HG03520 (cell line): ENCODE measurements at regions not wholly inside any gene's neighbourhood (a gene's known extent, or its start where the extent isn't known, plus 50 kb on each side); places are given as distances from the start of the nearest gene placed in this dataset.
"Not testable (repeated sequence)": the region's sequence is repeated elsewhere in the genome, so short reads cannot be mapped to it uniquely, and the experiment has no call there.

Experiments
- ATAC-seq: cut with Tn5 transposase; IDR thresholded peaks from one replicate; pipeline ENCODE4 v1.9.1; 2021; ENCODE audit warnings: mild to moderate bottlenecking, moderate library complexity; ENCODE audit not compliant: unreplicated experiment

GRCh38 chr3:145459681-145460080 lies 701.3 kb downstream of the PLOD2 start:
- not testable (repeated sequence) for ATAC-seq

DNA sequence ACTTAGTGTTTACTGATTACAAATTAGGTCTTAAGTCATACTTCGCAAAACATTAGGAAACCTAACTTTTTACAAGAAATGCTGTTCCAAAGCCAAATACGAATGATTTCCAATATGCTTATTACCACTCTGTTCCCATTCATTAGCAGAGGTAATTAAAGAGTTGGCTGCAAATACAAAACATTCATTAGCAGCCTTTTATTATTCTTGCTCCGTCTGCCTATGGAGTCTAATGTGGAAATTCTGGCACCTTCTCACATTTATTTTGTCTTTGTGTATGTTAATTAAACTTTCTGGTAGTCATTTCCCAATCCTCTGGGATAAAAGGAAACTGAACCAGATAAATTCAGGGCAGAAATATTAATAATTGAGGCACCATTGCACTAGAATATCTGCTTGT lies 689.0 kb downstream of the PLOD2 start:
- ATAC-seq: no peak

DNA sequence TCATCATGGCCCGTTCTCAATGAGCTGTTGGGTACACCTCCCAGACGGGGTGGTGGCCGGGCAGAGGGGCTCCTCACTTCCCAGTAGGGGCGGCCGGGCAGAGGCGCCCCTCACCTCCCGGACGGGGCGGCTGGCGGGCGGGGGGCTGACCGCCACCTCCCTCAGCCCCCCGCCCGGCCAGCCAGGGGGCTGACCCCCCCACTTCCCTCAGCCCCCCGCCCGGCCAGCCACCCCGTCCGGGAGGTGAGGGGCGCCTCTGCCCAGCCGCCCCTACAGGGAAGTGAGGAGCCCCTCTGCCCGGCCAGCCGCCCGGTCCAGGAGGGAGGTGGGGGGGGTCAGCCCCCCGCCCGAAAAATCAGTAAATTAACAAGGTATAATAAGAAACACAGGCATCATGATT lies 678.2 kb downstream of the PLOD2 start:
- ATAC-seq: not testable (repeated sequence)

GRCh38 chr3:145483992-145484391 lies 677.0 kb downstream of the PLOD2 start:
- no peak for ATAC-seq

DNA sequence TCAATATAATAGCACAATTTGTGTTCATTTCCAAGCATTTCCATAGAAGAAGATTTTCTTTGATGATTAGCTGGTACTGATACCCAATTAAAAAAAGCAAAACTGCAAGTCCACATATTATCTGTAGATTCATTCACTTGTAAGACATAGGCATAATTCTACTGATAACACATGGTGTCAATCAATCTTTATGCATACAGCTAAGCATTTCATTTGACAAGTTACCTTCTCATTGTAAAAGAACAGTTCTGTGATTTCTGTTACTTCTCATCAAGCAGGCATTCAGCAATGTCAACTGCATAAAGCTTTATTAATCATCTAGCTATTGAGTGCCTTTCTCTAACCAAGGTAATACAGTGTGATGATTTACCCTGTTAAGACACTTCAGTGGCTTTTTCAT lies 672.0 kb downstream of the PLOD2 start:
- ATAC-seq: no peak

- ATAC-seq: no peak
Observed at GRCh38 chr3:145490088-145491048, 670.6 kb downstream of the PLOD2 start.

DNA sequence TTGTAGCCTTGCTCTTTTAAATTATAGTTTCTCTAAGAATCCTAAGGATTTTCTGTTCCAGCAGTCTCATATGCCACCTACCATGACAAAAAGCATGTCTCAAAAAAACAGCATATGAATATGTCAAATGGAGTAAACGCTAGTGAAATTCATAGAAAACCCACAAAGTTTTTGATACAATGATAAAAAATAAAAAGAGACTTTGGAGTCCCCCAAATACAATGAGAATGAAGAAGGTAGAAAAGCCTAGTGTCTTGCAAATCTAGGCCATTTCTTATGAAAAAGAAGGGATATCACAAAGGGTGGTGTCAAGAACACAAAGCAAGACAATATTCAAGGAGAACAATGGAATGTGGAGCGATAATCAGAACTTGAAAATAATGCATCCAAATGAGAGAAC lies 668.5 kb downstream of the PLOD2 start:
- no peak for ATAC-seq

GRCh38 chr3:145517416-145517815 lies 643.6 kb downstream of the PLOD2 start:
- not testable (repeated sequence) for ATAC-seq

DNA sequence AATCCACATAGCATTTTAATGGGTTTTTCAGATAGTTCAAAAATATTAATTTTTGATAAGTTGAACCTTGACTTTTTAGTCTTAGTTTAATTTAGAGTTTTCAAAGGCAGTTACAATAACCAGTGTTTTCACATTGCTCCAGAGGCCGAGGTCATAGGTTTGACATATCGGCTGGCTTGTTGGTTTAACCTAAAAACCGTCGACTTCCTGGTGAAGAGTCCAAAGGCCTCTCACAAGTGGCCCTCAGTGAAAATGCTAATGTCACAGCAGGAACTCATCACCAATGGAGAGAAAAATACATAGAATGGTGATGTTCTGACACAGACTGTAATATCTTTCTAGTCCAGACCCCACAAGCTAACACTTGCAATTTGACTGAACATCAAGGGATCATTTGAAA lies 642.3 kb downstream of the PLOD2 start:
- no peak for ATAC-seq

GRCh38 chr3:145519398-145520047 lies 641.5 kb downstream of the PLOD2 start:
- ATAC-seq: no peak

GRCh38 chr3:145522179-145522578 lies 638.8 kb downstream of the PLOD2 start:
- no peak for ATAC-seq

DNA sequence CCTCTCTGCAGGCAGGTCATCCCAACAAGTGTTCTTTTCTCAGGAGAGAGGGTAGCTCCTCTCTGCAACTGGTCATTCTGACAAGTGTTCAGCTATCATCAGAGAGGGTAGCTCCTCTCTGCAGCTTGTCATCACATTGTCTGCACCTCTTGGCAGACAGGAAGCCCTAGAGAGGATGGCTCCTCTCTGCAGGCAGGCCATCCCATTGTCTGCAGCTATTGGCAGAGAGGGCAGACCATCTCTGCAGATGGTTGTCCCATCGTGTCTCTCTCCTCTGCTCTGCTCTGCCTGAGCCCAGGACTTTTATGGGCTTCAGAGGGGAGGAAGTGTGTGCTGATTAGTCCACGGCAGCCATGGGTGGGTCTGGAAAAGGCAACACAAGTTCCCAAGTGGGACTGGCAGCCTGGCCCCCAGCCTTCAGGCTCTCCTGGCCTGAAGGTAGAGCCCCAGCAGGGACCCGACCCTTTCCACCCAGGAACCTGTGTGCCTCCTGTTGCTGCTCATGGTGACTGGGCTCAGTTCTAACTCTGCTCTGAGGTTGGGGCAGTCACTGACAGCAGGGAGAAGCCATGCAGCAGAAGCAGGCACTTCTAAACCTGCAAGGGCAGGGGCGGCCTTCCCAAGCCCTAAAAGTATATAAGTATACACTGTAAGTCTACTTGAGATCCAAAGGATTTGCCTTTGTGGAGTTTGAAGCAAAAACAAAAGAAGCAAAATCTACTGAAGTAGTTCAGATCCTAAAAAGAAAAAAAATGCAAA lies 637.9 kb downstream of the PLOD2 start:
- ATAC-seq: no peak

- ATAC-seq: no peak
Observed at GRCh38 chr3:145531548-145531947, 629.4 kb downstream of the PLOD2 start.

DNA sequence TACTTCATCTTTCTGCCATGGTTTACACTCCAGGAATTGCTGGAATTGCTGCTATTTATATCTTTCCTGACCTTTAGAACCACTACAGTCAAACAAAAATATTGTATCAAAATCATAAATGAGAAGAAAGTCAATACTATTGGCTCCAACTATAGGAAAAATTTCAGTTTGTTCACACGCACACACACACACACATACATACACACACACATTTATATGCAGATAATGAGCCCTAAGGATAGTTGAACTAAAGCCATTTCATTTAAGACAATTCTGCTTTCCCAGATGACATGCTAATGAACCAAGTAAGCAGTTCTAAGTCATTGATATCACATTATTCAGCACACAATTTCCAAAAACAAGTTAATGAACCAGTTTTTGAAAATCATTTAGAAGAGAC lies 627.3 kb downstream of the PLOD2 start:
- ATAC-seq: no peak

DNA sequence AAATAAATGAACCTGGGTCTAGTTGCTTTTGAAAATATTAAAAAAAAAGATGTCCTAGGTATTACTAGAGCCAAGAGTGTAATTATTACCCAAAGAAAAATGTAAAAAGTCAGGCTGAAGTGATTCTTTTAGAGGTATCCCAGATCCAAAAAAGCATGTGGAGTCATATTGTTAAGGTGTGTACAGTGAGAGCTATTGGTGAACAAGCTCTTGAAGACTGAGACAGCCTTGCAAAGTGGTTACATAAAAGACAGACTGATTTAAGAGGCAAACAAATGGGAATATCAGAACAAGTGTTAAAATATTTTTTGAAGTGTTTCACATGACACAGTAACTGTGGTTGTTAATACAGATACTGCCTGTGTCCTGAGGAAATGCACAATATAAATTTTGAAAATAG lies 624.5 kb downstream of the PLOD2 start:
- no peak for ATAC-seq

GRCh38 chr3:145550522-145550921 lies 610.5 kb downstream of the PLOD2 start:
- ATAC-seq: no peak

DNA sequence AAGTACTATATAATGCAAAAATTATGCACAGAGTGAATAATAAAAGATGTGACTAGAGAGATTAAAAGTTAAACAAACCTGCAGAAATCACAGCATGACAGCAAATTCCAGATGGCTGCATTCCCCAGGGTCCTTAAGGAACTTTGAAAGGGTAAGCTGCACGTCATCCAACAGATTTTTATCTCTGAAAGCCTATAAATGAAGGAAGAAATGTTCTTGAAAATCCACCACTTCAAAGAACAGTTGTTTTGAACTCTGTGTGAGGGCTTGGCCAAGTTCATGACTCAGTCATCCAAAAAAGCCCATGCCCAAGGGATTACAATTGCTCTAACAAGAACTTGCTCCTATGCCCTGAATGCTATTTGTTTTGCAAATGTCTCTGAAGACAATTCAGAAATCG lies 603.6 kb downstream of the PLOD2 start:
- ATAC-seq: no peak

GRCh38 chr3:145578471-145578870 lies 582.5 kb downstream of the PLOD2 start:
- no peak for ATAC-seq

DNA sequence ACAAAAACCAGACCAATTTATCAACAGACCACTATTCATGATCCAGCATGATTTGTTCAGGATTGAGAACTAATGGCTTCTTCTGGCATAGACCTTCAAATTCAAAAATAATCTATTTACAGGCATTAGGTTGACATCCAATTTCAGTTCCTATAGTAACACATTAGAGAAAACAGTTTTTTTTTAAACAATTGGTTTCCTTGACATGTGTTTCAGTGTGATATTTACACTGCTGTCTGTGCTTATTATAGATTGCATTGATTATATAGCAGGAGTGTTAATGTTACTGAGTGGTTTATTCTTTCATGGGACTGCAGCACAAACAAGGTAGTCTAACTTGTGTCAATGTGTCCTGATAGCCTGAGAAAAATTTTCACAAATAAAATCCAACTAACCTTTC lies 579.3 kb downstream of the PLOD2 start:
- no peak for ATAC-seq

DNA sequence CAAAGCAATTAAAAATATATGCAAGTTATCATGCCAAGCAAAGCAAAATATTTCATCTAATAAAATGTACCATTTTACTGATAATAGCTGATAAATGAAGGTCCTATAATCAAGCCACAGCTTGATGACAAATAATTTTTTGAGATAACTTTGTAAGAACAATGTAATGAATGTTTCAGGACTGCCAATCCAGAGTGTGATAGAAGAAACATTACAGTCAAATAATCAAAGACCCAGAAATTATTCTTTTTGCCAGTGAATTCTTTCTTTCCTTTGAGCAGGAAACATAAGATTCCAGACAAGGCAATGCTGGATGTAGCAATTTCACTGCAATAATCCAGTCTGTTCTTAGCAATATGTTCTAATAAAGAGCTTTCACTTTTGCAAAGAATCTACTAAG lies 556.1 kb downstream of the PLOD2 start:
- no peak for ATAC-seq

GRCh38 chr3:145620002-145620401 lies 541.0 kb downstream of the PLOD2 start:
- ATAC-seq: no peak

DNA sequence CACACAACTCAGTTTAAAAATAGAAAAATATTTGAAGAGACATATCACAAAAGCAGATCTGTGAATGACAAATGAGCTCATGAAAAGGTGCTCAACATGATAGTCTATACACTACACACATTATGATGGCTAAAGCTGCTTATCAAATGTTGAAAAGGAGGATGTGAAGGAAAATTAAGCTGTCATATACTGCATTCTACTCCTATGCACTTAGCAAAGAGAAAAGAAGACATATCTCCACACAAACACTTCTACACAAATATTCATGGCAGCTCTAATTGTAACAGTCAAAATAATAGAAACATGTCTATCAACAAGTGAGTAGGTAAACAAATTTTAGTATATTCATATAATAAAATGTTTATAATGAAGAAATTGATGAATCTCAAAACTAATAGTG lies 540.5 kb downstream of the PLOD2 start:
- no peak for ATAC-seq
